ENCODE measurements at regions not wholly inside any gene's neighbourhood (a gene's known extent, or its start where the extent isn't known, plus 50 kb on each side); places are given as distances from the start of the nearest gene placed in this dataset.

DNA sequence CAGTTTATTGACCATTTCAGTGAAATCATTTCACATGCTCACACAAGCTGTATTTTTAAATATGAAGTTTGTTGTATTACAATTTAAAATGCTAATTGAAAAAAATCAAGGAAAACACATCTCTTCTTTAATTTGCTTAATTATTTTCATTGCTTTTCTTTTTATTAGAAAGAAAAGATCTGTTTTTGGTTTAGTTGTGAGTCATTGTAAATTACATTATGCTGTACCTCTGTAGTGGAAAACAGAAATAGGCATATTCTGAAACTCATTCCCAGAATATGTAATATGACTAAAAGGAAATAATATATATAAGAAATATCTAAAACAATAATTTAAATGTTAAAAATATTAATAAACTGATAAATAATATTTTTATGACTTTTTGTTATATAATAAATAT is 161.9 kb downstream of the HGF start:
- no peak for TF ChIP-seq EGR1 (IDR thresholded peaks at IDR 0.05; ENCODE audit: low read depth in 2 of 2)
- TF ChIP-seq, protein P1, sequence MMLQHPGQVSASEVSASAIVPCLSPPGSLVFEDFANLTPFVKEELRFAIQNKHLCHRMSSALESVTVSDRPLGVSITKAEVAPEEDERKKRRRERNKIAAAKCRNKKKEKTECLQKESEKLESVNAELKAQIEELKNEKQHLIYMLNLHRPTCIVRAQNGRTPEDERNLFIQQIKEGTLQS (IDR thresholded peaks at IDR 0.05) = no peak
- no peak for TF ChIP-seq HNF4A (conservative IDR thresholded peaks at IDR 0.05)
- TF ChIP-seq YY1 (IDR thresholded peaks at IDR 0.05) = no peak
- TF ChIP-seq, protein P2, sequence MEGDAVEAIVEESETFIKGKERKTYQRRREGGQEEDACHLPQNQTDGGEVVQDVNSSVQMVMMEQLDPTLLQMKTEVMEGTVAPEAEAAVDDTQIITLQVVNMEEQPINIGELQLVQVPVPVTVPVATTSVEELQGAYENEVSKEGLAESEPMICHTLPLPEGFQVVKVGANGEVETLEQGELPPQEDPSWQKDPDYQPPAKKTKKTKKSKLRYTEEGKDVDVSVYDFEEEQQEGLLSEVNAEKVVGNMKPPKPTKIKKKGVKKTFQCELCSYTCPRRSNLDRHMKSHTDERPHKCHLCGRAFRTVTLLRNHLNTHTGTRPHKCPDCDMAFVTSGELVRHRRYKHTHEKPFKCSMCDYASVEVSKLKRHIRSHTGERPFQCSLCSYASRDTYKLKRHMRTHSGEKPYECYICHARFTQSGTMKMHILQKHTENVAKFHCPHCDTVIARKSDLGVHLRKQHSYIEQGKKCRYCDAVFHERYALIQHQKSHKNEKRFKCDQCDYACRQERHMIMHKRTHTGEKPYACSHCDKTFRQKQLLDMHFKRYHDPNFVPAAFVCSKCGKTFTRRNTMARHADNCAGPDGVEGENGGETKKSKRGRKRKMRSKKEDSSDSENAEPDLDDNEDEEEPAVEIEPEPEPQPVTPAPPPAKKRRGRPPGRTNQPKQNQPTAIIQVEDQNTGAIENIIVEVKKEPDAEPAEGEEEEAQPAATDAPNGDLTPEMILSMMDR (IDR thresholded peaks at IDR 0.05; ENCODE audit: low read depth, low read length, missing input control) = no peak
- TF ChIP-seq TAF1 (conservative IDR thresholded peaks at IDR 0.05) = no peak
- TF ChIP-seq SP1 (IDR thresholded peaks at IDR 0.05) = no peak
- TF ChIP-seq, protein P3, sequence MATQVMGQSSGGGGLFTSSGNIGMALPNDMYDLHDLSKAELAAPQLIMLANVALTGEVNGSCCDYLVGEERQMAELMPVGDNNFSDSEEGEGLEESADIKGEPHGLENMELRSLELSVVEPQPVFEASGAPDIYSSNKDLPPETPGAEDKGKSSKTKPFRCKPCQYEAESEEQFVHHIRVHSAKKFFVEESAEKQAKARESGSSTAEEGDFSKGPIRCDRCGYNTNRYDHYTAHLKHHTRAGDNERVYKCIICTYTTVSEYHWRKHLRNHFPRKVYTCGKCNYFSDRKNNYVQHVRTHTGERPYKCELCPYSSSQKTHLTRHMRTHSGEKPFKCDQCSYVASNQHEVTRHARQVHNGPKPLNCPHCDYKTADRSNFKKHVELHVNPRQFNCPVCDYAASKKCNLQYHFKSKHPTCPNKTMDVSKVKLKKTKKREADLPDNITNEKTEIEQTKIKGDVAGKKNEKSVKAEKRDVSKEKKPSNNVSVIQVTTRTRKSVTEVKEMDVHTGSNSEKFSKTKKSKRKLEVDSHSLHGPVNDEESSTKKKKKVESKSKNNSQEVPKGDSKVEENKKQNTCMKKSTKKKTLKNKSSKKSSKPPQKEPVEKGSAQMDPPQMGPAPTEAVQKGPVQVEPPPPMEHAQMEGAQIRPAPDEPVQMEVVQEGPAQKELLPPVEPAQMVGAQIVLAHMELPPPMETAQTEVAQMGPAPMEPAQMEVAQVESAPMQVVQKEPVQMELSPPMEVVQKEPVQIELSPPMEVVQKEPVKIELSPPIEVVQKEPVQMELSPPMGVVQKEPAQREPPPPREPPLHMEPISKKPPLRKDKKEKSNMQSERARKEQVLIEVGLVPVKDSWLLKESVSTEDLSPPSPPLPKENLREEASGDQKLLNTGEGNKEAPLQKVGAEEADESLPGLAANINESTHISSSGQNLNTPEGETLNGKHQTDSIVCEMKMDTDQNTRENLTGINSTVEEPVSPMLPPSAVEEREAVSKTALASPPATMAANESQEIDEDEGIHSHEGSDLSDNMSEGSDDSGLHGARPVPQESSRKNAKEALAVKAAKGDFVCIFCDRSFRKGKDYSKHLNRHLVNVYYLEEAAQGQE (IDR thresholded peaks at IDR 0.05) = no peak
- TF ChIP-seq RAD21 (IDR thresholded peaks at IDR 0.05) = no peak
- TF ChIP-seq RXRA (IDR thresholded peaks at IDR 0.05) = no peak
- TF ChIP-seq NR2F2 (IDR thresholded peaks at IDR 0.05) = no peak
- TF ChIP-seq HNF4G (IDR thresholded peaks at IDR 0.05) = no peak
- no peak for TF ChIP-seq FOXA2 (IDR thresholded peaks at IDR 0.05)
- H3K9me3 ChIP-seq (ENCODE audit: control insufficient read depth in 4 of 4, low read length in 3 of 4) = no peaks in the 10 kb centered on the region
- no peak for DNase-seq (ENCODE audit: low spot score)

DNA sequence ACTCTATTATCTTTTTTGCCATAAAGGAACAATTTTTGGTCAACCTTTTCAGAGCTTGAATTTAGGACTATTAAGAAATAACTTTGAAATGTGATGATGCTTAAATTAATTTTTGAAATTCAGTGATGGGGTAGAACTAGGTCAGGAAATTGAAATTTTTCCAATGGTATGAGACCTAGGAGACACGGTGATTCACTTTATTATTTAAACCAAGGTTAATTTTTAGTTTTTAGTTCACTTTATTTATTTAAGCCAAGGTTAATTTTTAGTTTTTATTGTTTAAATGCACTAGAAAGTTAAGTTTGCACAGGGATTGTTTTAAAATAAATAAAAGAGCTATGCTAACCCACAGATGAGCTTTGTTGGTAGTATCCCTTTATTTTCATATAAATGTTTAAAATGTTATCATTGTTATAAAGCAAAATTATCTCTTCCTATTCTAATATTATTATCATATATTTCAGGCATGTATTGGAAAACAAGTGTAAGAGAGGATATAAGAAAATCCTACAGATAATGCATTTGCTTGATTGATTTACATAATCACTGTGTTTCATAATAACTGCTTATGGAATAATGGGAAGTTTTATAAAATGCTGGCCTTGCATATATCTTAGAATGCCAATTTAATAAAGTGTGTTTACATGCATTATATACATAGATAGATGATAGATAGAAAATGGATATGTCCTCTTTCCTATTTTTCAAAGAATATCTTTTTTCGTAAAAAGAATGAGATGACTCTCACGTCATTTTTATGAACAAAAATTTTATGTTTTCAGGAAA is 163.6 kb downstream of the HGF start:
- Histone ChIP-seq H3K36me3 (ENCODE audit: control insufficient read depth in 4 of 4, insufficient read depth in 3 of 4, low read depth in 1 of 4, low read length in 3 of 4) (no peaks in the 10 kb centered on the region), H3K9ac (ENCODE audit: low read depth in 1 of 2, low read length in 2 of 2) (no peak overlapping the region), H3K9me3 (ENCODE audit: control insufficient read depth in 4 of 4, low read length in 3 of 4) (no peaks in the 10 kb centered on the region), H3K27me3 (ENCODE audit: control insufficient read depth in 4 of 4, insufficient read depth in 4 of 4, low read length in 3 of 4) (peaks cover 0 to 3% (median 0%) of the 10 kb centered on the region in 4 donors), H3K4me1 (ENCODE audit: control insufficient read depth in 4 of 4, insufficient read depth in 4 of 4, low read length in 3 of 4) (no peaks in the 10 kb centered on the region), H3K4me3 (ENCODE audit: low read depth in 1 of 3, low read length in 3 of 3) (no peak overlapping the region), H3K27ac (ENCODE audit: low read depth in 1 of 2, low read length in 2 of 2) (no peak overlapping the region)
- 71% methylated on average over 3 of the region's 3 CpGs for whole genome bisulfite sequencing
- DNase-seq (ENCODE audit: low spot score) = no peak
- no peak for TF ChIP-seq YY1 (IDR thresholded peaks at IDR 0.05)
- TF ChIP-seq JUND (IDR thresholded peaks at IDR 0.05) = no peak
- no peak for TF ChIP-seq SP1 (IDR thresholded peaks at IDR 0.05)
- TF ChIP-seq, protein P1 (IDR thresholded peaks at IDR 0.05) = no peak
- TF ChIP-seq HNF4A (conservative IDR thresholded peaks at IDR 0.05) = no peak
- TF ChIP-seq, protein P4, sequence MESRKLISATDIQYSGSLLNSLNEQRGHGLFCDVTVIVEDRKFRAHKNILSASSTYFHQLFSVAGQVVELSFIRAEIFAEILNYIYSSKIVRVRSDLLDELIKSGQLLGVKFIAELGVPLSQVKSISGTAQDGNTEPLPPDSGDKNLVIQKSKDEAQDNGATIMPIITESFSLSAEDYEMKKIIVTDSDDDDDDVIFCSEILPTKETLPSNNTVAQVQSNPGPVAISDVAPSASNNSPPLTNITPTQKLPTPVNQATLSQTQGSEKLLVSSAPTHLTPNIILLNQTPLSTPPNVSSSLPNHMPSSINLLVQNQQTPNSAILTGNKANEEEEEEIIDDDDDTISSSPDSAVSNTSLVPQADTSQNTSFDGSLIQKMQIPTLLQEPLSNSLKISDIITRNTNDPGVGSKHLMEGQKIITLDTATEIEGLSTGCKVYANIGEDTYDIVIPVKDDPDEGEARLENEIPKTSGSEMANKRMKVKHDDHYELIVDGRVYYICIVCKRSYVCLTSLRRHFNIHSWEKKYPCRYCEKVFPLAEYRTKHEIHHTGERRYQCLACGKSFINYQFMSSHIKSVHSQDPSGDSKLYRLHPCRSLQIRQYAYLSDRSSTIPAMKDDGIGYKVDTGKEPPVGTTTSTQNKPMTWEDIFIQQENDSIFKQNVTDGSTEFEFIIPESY (IDR thresholded peaks at IDR 0.05) = no peak
- no peak for TF ChIP-seq RAD21 (IDR thresholded peaks at IDR 0.05)
- TF ChIP-seq GABPA (IDR thresholded peaks at IDR 0.05 in 1 of 2, conservative IDR thresholded peaks at IDR 0.05 in 1 of 2) = no peak
- TF ChIP-seq RXRA (IDR thresholded peaks at IDR 0.05) = no peak
- TF ChIP-seq, protein P2 (IDR thresholded peaks at IDR 0.05; ENCODE audit: low read depth, low read length, missing input control) = no peak
- no peak for TF ChIP-seq FOXA1 (IDR thresholded peaks at IDR 0.05)
- TF ChIP-seq HNF4G (IDR thresholded peaks at IDR 0.05) = no peak
- TF ChIP-seq, protein P5, sequence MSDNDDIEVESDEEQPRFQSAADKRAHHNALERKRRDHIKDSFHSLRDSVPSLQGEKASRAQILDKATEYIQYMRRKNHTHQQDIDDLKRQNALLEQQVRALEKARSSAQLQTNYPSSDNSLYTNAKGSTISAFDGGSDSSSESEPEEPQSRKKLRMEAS (IDR thresholded peaks at IDR 0.05) = no peak

More for the DNA sequence above, 161.9 kb downstream of the HGF start:
- no peak overlapping the region for H3K4me3 ChIP-seq (ENCODE audit: low read depth in 1 of 3, low read length in 3 of 3)
- no peaks in the 10 kb centered on the region for H3K36me3 ChIP-seq (ENCODE audit: control insufficient read depth in 4 of 4, insufficient read depth in 3 of 4, low read depth in 1 of 4, low read length in 3 of 4)
- H3K9ac ChIP-seq (ENCODE audit: low read depth in 1 of 2, low read length in 2 of 2) = no peak overlapping the region
- no peaks in the 10 kb centered on the region for H3K4me1 ChIP-seq (ENCODE audit: control insufficient read depth in 4 of 4, insufficient read depth in 4 of 4, low read length in 3 of 4)
- H3K27me3 ChIP-seq (ENCODE audit: control insufficient read depth in 4 of 4, insufficient read depth in 4 of 4, low read length in 3 of 4) = peaks cover 0 to 3% (median 0%) of the 10 kb centered on the region in 4 donors
- H3K27ac ChIP-seq (ENCODE audit: low read depth in 1 of 2, low read length in 2 of 2) = no peak overlapping the region
